GM18909 (cell line): ENCODE measurements at regions not wholly inside any gene's neighbourhood (a gene's known extent, or its start where the extent isn't known, plus 50 kb on each side); places are given as distances from the start of the nearest gene placed in this dataset.

Experiments
- ATAC-seq: cut with Tn5 transposase; IDR thresholded peaks from one replicate; pipeline ENCODE4 v1.9.1; 2021; ENCODE audit warnings: mild to moderate bottlenecking; ENCODE audit not compliant: unreplicated experiment, poor library complexity

- ATAC-seq: no peak
Measured at GRCh38 chr18:43702399-43702798, 425.1 kb upstream of the SYT4 start.

- no peak for ATAC-seq
Measured at GRCh38 chr18:43703050-43703449, 425.8 kb upstream of the SYT4 start.

- no peak for ATAC-seq
Measured at GRCh38 chr18:43705850-43706249, 428.6 kb upstream of the SYT4 start.

- no peak for ATAC-seq
Measured at GRCh38 chr18:43710135-43710534, 432.8 kb upstream of the SYT4 start.

- ATAC-seq: no peak
Measured at GRCh38 chr18:43714343-43715010, 437.2 kb upstream of the SYT4 start.

- no peak for ATAC-seq
Measured at GRCh38 chr18:43719267-43719795, 442.0 kb upstream of the SYT4 start.

GRCh38 chr18:43720041-43720440 lies 442.8 kb upstream of the SYT4 start:
- ATAC-seq: no peak

- no peak for ATAC-seq
Measured at GRCh38 chr18:43735570-43735969, 458.3 kb upstream of the SYT4 start.

- no peak for ATAC-seq
Measured at GRCh38 chr18:43744960-43745745, 467.9 kb upstream of the SYT4 start.

GRCh38 chr18:43751203-43751602 lies 473.9 kb upstream of the SYT4 start:
- ATAC-seq: no peak

GRCh38 chr18:43751835-43752234 lies 474.5 kb upstream of the SYT4 start:
- no peak for ATAC-seq

GRCh38 chr18:43757273-43757672 lies 480.0 kb upstream of the SYT4 start:
- no peak for ATAC-seq

- no peak for ATAC-seq
Measured at GRCh38 chr18:43758734-43759133, 481.4 kb upstream of the SYT4 start.

- no peak for ATAC-seq
Measured at GRCh38 chr18:43760010-43760409, 482.7 kb upstream of the SYT4 start.

GRCh38 chr18:43772907-43773306 lies 495.6 kb upstream of the SYT4 start:
- ATAC-seq: no peak

GRCh38 chr18:43774497-43774896 lies 497.2 kb upstream of the SYT4 start:
- no peak for ATAC-seq

GRCh38 chr18:43775591-43775990 lies 498.3 kb upstream of the SYT4 start:
- no peak for ATAC-seq

- ATAC-seq: no peak
Measured at GRCh38 chr18:43776997-43777396, 499.7 kb upstream of the SYT4 start.

- no peak for ATAC-seq
Measured at GRCh38 chr18:43777636-43778304, 500.5 kb upstream of the SYT4 start.

GRCh38 chr18:43780782-43781340 lies 503.6 kb upstream of the SYT4 start:
- ATAC-seq: no peak

GRCh38 chr18:43785158-43785557 lies 507.9 kb upstream of the SYT4 start:
- no peak for ATAC-seq
